ENCODE measurements at regions not wholly inside any gene's neighbourhood (a gene's known extent, or its start where the extent isn't known, plus 50 kb on each side); places are given as distances from the start of the nearest gene placed in this dataset.

- TF ChIP-seq CTCF (IDR thresholded peaks at IDR 0.05; ENCODE audit: insufficient read depth, low read length, poor library complexity, severe bottlenecking): no peak
- DNase-seq (ENCODE audit: extremely low read depth, insufficient read length): no peak
- Histone ChIP-seq H3K27me3 (replicated peaks; ENCODE audit: control insufficient read depth, insufficient read depth, low read length) (no peaks in the 10 kb centered on the region; the same call in 1 of the 2 replicates), H3K4me3 (replicated peaks; ENCODE audit: low read depth, low read length) (no peak overlapping the region), H3K36me3 (ENCODE audit: control insufficient read depth, insufficient read depth, low read length) (no peaks in the 10 kb centered on the region)
Measured at GRCh38 chr5:147046894-147047293, 168.3 kb upstream of the PPP2R2B start.

GRCh38 chr5:147049764-147050163, 171.2 kb upstream of the PPP2R2B start:
- Histone ChIP-seq H3K36me3 (ENCODE audit: control insufficient read depth, insufficient read depth, low read length) (no peaks in the 10 kb centered on the region), H3K4me3 (replicated peaks; ENCODE audit: low read depth, low read length) (no peak overlapping the region), H3K27me3 (replicated peaks; ENCODE audit: control insufficient read depth, insufficient read depth, low read length) (no peaks in the 10 kb centered on the region)
- no peak for DNase-seq (ENCODE audit: extremely low read depth, insufficient read length)
- TF ChIP-seq CTCF (IDR thresholded peaks at IDR 0.05; ENCODE audit: insufficient read depth, low read length, poor library complexity, severe bottlenecking): no peak

- no peak for TF ChIP-seq CTCF (IDR thresholded peaks at IDR 0.05; ENCODE audit: insufficient read depth, low read length, poor library complexity, severe bottlenecking)
- Histone ChIP-seq H3K4me3 (replicated peaks; ENCODE audit: low read depth, low read length) (no peak overlapping the region), H3K36me3 (ENCODE audit: control insufficient read depth, insufficient read depth, low read length) (no peaks in the 10 kb centered on the region), H3K27me3 (replicated peaks; ENCODE audit: control insufficient read depth, insufficient read depth, low read length) (no peaks in the 10 kb centered on the region)
- no peak for DNase-seq (ENCODE audit: extremely low read depth, insufficient read length)
Measured at GRCh38 chr5:147050172-147050571, 171.6 kb upstream of the PPP2R2B start.

- H3K4me3 ChIP-seq (replicated peaks; ENCODE audit: low read depth, low read length): no peak overlapping the region
- no peaks in the 10 kb centered on the region for H3K36me3 ChIP-seq (ENCODE audit: control insufficient read depth, insufficient read depth, low read length)
- DNase-seq (ENCODE audit: extremely low read depth, insufficient read length): no peak
- H3K27me3 ChIP-seq (replicated peaks; ENCODE audit: control insufficient read depth, insufficient read depth, low read length): no peaks in the 10 kb centered on the region
- TF ChIP-seq CTCF (IDR thresholded peaks at IDR 0.05; ENCODE audit: insufficient read depth, low read length, poor library complexity, severe bottlenecking): no peak
Measured at GRCh38 chr5:147051193-147051592, 172.6 kb upstream of the PPP2R2B start.

GRCh38 chr5:147052519-147052918, 174.0 kb upstream of the PPP2R2B start:
- no peak for DNase-seq (ENCODE audit: extremely low read depth, insufficient read length)

More at GRCh38 chr5:147052519-147052918, 174.0 kb upstream of the PPP2R2B start:
- TF ChIP-seq CTCF (IDR thresholded peaks at IDR 0.05; ENCODE audit: insufficient read depth, low read length, poor library complexity, severe bottlenecking): no peak
- Histone ChIP-seq H3K36me3 (ENCODE audit: control insufficient read depth, insufficient read depth, low read length) (no peaks in the 10 kb centered on the region), H3K27me3 (replicated peaks; ENCODE audit: control insufficient read depth, insufficient read depth, low read length) (no peaks in the 10 kb centered on the region), H3K4me3 (replicated peaks; ENCODE audit: low read depth, low read length) (no peak overlapping the region)

Data from GM06990 (cell line).